Islet of Langerhans (tissue), 1 donor: ENCODE measurements at regions not wholly inside any gene's neighbourhood (a gene's known extent, or its start where the extent isn't known, plus 50 kb on each side); places are given as distances from the start of the nearest gene placed in this dataset.
"Not testable (repeated sequence)": the region's sequence is repeated elsewhere in the genome, so short reads cannot be mapped to it uniquely, and the experiment has no call there.

ENCODE experiments used
- FAIRE-seq: peaks from one replicate; lab custom pipeline; 2011; peaks lifted over from hg19 to GRCh38; lab: Jason Lieb, UNC

GRCh38 chr13:100811928-100812327, 137.3 kb upstream of the TMTC4 start:
- FAIRE-seq = no peak

GRCh38 chr13:100811024-100811865, 136.7 kb upstream of the TMTC4 start:
- FAIRE-seq = no peak

- no peak for FAIRE-seq
These were observed 135.9 kb upstream of the TMTC4 start for GRCh38 chr13:100810481-100810880.

DNA sequence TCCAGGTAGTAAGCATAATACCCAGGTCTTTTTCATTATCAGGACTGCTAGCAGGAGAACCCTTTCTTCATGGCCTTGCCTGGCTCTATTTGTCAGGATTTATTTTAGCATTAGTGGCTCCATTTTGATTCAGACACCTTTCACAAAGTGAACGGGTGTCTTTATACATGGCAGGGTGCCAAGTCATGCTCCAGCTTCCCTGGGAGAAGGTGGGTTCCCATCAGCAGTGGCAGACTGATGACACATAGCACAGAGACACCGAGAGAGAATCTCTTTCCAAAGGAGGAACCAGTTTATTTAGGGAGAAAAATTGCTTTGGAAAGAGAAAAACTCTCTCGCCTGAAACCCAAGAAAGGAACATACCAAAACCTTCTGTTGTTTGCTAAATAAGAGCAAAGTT, 135.3 kb upstream of the TMTC4 start:
- no peak for FAIRE-seq

- FAIRE-seq = no peak
These were observed 134.5 kb upstream of the TMTC4 start for GRCh38 chr13:100809129-100809390.

GRCh38 chr13:100808330-100809128, 133.9 kb upstream of the TMTC4 start:
- no peak for FAIRE-seq

DNA sequence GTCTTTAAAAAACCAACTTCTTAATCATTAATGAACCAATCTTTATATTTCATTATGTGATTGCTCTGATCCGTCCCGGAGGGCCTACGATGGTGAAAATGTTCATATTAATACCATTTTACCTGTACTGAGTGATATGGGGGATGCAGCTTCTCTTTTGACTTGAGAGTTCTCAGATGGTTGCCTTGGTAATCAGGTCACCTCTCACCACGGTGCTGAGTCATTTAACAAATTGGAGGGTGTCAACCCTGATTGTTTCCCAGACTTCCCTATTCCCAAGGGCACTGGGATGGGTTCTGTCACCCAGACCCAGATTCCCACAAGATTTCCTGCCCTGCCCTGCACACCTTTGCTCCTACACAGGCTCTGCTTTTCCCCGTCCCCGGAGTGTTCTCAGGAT, 128.5 kb upstream of the TMTC4 start:
- no peak for FAIRE-seq

DNA sequence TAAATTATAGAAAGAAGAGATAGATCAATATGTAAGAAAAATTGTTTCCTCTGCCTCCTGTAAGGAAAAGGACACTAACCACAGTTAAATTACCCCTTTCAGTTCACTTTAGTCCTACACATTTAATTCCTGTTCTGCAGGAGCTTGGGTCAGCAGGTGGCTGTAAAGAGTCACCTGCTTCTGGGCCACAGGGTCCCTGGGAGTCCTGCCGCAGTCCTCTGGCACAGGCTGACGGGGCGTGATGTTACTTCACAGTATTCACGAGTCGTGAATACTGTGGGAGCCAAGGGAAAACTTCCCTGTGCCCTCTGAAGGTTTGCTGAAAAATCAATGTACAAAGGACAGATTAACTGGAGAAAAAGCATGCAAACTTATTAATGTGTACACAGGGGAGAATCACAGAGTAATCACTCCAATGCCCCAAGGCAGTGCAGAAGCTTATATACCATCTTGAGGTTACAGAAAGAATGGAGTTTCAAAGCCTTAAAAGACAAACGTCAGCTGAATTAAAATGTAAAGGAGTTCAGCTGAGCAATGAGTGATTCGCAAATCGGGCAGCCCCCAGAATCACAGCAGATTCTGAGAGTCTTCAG, 125.8 kb upstream of the TMTC4 start:
- FAIRE-seq = no peak

DNA sequence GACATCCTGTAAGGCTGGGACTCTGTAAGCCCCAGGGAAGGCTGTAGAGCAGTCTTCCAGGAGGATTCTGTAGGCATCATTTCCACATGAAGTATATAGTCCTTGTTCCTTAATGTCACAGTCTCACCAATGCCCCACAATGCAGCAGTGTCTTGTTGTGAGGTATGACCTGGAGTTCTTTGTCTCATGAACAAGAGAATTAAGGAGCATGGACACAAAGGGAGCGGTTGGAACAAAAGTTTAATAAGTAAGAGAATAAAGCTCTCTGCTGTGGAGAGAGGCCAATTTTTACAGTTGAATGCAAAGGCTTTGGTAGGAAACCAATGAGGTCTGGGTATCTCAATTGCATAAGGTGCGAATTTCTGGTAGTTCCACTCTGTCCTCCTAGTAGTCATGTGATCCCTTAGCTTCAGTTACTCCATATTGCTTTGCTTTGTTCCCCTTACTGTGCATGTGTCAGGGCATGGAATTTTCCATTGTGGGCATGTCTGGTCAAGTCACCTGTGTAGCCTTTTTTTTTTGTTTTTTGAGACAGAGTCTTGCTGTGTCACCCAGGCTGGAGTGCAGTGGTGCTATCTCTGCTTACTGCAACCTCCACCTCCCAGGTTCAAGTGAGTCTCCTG, 124.3 kb upstream of the TMTC4 start:
- no peak for FAIRE-seq

DNA sequence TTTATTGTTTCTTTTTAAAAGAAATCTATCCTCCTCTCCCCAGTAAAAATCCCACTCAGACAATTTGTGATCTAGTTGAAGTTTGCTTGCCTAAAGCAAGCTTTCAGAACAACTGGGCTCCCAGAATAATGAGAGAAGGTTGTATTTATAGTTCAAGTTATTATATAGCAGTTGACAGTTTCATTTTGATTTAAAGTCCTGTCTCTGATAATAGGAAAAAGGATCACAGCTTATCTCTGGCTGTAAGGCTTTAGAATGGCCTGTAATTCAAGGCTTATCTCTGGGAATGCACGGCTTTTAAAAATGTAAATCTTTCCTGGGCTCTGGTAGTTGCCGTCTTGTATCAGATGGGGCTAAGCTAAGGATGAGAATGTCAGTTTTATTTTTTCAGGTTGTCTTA, 123.3 kb upstream of the TMTC4 start:
- FAIRE-seq = no peak

GRCh38 chr13:100796463-100796862, 121.9 kb upstream of the TMTC4 start:
- no peak for FAIRE-seq

DNA sequence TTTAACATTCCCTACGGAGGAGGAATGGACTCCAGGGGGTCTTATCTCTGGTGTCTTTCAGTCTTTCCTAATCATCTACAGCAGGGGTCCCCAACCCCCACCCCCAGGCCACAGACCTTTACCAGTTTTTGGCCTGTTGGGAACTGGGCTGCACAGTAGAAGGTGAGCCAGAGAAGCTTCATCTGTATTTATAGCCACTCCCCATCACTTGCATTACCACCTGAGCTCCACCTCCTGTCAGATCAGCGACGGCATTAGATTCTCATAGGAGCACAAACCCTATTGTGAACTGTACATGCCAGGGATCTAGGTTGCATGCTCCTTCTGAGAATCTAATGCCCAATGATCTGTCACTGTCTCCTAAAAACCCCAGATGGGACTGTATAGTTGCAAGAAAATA, 120.0 kb upstream of the TMTC4 start:
- no peak for FAIRE-seq

DNA sequence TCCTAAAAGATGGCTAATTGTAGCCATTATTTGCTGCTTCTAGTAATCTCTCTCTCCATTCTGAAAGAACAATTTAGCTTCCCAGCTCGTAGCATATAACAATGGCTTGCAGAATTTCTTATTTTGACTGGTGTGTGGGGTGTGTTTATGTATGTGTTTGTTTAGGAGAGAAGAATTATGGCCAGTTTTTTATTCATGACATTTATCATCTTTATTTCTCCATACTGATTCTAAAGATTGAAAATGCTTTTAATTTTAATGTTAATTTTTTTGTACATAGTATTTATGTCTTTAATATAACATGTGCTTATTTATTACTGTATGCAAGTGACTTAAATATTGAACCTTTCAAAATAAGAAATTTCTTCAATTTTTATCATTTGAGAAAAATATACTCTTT, 115.8 kb upstream of the TMTC4 start:
- FAIRE-seq = no peak

- no peak for FAIRE-seq
These were observed 115.4 kb upstream of the TMTC4 start for GRCh38 chr13:100789968-100790367.

- no peak for FAIRE-seq
These were observed 114.9 kb upstream of the TMTC4 start for GRCh38 chr13:100789481-100789880.

DNA sequence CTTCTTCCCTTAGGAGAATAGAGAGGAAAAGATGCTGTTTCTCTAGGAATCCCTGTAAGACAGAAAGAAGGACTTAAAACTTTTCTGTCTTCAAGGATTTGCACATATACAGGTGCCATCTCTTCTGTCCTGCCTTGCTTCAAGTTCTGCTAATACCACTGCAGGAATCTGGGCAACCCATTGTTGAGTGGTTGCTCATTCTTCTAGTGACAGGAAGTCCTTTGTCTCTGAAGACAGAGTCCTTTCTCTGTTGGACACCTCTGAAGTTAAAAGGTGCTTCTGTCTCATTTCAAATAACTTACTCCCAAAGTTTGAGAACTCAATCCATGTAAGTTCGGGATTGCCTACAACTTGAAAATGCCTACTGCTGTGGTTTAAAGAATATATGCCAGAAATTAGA, 114.4 kb upstream of the TMTC4 start:
- FAIRE-seq = no peak

GRCh38 chr13:100788540-100788939, 113.9 kb upstream of the TMTC4 start:
- no peak for FAIRE-seq

GRCh38 chr13:100787899-100788298, 113.3 kb upstream of the TMTC4 start:
- FAIRE-seq = no peak

- not testable (repeated sequence) for FAIRE-seq
These were observed 102.1 kb upstream of the TMTC4 start for GRCh38 chr13:100776686-100777085.

DNA sequence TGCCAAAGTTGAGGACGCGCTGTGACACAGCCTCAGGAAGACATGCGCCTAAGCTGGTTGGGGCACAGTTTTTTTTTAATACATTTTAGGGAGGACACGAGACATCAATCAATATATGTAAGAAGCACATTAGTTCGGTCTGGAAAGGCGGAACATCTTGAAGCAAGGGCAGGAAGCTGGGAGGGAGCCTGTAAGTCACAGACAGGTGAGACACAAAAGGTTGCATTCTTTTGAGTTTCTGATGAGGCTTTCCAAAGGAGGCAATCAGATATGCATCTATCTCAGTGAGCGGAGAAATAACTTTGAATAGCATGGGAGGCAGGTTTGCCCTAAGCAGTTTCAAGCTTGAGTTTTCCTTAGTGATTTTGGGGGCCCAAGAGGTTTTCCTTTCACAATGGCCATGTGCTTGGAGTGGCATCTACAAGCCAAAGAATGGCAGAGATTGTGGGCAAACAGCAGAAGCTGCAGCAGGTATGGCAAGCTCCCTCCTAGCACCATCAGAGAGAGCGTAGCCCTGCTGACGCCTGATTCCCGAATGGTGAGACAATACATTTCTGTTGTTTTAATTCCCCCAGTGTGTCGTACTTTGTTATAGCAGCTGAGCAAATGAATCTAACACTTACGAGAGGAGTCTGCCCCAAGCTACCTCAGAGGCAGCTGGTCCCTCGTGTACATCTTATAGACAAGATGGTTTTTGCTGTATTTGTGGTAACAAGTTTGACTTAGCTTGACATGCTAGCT, 99.5 kb upstream of the TMTC4 start:
- FAIRE-seq = no peak

- no peak for FAIRE-seq
These were observed 98.8 kb upstream of the TMTC4 start for GRCh38 chr13:100773429-100773828.

GRCh38 chr13:100767192-100767591, 92.6 kb upstream of the TMTC4 start:
- FAIRE-seq = no peak
